GM21528 (cell line): ENCODE measurements at regions not wholly inside any gene's neighbourhood (a gene's known extent, or its start where the extent isn't known, plus 50 kb on each side); places are given as distances from the start of the nearest gene placed in this dataset.

Source experiments
- ATAC-seq: cut with Tn5 transposase; IDR thresholded peaks from one replicate; pipeline ENCODE4 v1.9.1; 2021; ENCODE audit warnings: mild to moderate bottlenecking, moderate library complexity; ENCODE audit not compliant: unreplicated experiment, low FRiP score

DNA sequence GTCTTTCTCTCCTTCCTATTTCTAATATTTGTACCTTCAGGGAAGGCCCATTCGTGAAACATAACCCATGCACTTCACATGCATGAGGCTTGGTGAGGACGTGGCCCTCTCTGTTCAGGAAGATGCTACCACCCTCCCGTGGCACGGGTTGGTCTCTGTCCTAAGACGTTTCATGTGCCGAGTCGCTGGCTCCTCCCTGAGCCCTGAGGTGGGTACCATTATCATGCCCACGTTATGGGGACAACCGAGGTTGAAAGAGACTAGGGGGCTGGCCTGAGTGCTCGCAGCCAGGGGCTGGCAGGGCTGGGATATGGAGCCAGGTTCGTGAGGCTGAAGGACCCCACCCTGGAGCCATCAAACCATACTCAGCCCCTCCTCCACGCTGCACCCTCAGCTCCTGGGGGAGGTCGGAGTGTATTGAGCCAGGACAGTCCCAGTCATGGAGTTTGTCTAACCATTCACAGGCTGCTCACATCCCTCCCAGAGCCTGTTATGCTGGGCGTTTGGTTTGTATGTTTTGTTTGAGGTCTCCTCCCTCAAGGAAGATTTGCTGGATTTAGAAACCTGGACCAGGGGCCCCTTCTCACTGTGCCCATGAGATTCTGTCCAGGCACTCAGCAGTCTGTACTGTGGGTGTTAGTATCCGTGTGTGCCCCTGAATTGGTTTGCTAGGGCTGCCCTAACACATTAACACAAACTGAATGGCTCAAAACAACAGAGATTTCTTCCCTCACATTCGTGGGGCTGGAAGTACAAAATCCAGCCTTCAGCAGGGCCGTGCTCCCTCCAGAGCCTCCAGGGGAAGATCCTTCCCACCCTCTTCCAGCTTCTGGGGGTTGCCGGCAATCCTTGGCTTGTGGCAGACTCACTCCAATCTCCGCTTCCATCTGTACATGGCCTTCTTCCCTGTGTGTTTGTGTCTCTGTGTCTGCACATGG lies 88.3 kb downstream of the ANKRD60 start:
- ATAC-seq = no peak

DNA sequence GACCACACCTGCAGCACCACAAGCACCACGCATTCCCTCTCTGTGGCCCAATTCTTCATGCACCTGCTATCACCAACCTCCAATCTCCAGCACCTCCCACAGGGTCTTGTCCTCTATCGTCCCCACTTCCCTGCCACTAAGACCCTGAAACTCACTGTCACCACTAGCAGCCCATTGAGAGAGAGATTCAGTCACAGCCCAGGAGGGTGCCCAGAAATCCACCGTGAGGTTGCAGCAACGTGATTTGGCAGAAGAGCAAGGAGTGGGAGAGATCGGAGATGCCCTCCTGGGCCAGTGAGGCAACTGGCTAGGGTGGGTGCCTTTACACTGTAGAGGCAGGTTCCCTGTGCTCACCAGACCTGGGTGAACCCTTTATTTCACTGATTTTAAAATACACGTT lies 90.1 kb downstream of the ANKRD60 start:
- no peak for ATAC-seq

DNA sequence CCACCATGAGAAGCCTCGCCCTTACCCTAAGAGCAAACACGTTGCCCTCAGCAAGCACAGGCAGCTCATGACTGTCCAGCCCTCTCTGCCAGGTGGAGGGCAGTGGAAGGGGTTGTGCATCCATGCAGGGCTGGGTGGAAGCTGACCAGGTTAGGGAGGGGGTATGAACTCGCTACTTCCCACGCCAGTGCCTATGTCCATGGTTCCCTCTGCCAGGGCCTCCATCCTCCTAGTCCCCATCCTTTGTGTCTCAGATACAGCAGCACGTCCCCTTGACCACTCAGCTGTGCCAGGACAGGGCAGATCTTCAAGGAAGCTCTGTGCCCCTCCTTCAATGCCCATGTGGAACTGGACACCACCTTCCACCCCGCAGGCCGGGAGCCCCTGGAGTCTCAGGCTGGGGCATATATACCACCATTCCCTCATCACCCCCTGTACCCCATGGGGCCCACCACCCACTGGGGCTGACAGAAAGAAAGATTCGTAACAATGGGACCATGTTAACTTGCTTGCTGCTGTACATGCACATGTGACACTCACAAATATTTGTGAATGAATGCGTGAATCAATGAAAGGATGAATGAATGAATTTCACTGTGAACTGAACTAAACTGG lies 90.7 kb downstream of the ANKRD60 start:
- no peak for ATAC-seq

DNA sequence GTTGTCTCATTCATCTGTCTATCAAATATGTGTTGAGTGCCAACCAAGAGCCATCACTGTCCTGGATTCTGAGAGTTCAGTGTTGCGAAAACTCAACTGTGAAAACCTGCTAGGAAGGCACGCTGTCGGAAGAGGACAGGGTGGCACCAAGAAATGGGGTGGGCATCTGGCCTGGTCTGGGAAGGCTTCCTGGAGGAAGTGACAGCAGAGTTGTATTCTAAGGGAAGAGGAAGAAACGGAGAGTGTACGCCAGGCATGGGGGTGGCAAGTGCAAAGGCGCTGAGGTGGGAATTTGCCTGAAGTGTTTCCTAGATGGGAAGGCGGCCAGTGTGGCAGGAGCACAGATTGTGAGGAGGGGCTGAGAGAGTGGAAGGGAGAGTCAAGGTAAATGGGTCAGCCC lies 91.2 kb downstream of the ANKRD60 start:
- no peak for ATAC-seq

DNA sequence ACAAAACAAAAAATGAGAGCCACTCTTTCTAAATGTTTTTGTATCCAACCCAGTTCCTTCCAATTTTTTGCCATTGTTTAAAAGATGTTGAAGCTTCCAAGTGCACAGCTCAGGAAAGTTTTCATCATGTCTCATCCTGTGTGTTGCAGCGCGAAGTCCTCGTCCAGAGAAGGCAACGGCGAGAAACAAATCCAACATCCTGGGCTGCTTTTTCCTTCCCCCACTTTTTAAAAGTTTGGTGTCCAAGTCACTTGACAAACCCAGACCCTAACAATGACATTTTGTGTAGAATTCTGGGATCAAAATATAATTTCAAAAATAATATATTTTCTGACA lies 92.3 kb downstream of the ANKRD60 start:
- ATAC-seq = no peak

DNA sequence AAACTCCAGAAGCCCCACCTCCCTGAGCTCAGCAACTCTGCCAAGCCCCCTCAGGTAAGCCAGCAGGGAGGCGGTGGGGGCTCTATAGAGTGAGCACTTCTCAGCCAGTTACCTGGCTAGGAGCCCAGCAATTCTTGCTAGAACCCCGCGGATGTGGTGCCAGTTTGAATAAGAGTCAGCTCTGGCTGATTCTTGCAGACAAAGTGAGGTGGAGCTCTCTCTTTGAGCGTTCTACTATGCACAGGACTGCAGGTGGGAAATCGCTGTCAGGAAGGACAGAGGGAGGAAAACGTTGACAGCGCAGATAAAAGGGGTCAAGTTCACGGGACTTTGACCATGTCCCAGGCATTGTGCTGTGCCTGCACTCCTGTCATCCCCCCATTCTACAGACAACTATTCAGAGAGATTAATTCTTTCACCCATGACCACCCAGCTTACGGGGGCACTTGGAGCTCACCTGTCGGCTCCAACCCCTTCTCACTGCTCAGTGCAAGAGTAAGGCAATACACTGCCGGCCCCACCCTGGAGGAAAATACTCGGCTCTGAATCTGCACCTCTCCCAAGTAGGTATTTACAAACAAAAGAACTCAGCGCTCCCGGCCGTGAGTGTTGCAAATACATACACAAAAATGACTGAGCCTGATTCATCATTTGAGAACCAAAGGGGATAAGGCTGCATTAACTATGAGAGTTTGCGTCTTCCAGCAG lies 92.9 kb downstream of the ANKRD60 start:
- ATAC-seq = no peak

DNA sequence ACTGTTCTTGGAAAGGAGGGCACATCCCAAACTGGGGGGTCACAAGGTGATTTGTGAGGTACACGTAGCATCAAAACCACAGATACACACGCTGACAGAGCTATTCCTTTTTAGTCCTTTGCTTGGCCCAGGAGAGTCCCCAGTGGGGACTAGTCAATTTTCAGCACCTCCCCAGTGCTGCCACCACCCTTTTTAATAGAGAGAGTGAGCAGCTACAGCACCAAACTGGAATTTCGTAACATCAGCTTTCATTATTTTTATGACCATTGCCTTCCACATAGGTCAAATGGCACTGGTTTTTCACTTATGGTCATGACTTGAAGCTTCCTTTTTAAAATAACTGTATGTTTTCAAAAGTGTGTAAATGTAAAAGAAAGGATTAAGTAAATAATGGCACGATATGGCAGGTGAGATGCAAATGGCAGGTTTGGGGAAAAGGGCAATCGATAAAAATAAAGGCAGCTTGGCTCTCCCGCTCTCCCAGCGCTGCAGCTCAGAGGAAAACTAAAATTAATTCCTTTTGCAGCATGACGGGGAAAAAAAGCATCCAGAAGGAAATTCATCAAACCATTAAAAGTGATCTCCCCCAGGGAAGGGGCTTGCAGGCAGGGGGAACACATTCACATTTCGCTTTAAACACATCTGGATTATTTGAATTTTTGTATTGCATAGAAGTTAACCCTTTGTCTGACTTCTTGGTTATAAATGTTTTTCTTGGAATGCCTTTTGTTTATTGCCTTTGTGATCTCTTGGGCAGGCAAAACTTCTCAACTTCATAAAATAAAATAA lies 95.2 kb downstream of the ANKRD60 start:
- ATAC-seq = no peak

DNA sequence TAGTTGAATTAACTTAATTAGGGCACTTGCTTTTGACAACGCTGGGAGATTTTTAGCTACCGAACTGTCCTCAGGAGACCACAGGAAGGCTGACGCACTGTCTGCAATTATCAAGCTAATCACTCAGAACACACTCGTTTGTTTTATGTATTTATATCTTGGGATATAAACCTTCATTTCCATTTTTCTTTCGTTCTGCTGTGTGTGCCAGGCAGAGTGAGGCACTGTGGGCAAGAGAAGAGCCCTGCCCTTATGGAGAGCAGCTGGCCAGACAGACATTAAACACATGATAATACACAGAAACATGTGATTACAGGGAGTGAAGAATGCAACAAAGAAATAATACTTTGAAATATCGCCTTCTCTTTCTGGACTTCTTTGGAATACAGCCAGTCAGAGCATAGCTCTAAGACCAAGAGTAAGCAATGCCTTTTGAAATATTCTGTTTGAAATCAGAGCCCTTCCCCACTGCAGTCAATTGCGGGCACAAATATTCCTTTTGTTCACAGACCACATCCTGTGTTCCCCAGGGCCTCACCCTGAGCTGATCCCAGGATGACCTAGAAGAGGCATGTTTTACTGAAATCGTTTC lies 96.8 kb downstream of the ANKRD60 start:
- no peak for ATAC-seq

DNA sequence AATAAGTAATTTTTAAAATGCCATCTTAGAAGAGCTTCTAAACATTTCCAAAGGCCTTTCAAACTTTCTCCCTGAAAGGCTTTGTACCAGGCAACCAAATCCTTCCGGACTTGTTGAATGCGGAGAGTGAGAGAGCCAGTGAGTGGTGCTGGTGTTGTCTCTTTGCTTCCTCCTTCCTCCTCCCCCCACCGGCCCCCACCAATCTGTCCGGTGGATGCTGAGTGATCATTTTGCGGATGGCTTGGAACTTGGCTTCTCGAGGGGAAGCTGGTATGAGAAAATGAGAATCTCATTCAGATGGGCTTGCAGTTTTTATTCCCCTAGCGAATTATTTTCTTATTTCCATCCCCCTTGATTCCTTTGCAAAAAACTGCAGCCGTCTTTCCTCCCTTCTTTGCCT lies 97.3 kb downstream of the ANKRD60 start:
- no peak for ATAC-seq

DNA sequence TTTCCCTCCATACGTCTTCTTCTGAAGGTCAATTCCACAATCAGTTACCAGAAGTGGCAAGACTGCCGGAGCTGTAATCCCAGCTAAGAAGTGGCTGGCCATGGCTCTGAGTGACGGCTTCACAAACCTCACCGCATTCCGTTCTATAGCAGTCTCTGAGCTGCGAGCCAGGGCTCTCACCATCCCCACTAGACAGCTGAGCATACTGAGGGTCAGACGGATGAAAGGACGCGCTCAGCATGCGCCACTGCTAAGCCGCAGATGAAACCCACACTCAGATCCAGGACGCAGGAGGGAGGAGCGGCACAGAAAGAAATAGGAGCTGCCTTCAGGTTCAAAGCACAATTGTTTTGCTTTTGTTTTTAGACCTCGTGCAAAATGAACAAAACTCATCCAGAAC lies 97.9 kb downstream of the ANKRD60 start:
- ATAC-seq = no peak

DNA sequence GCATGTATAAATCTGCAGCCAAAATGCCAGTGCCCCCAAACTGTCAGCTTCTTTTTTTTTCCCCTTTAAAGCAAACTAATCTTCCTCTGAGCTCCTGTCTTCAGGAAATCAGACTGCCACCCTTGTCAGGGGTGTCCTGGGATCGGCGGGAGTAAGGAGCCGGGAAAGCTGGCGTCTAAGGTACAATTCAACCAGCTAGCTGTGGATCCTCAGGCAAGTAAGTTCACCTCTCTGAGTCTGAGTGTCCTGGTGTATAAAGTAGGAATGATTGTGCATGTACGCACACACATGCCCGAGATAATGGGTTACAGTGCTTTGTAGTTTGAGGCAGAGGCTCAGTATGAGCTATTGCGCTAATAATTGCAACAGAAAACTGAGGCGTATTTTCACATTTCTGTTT lies 98.3 kb downstream of the ANKRD60 start:
- ATAC-seq = no peak

DNA sequence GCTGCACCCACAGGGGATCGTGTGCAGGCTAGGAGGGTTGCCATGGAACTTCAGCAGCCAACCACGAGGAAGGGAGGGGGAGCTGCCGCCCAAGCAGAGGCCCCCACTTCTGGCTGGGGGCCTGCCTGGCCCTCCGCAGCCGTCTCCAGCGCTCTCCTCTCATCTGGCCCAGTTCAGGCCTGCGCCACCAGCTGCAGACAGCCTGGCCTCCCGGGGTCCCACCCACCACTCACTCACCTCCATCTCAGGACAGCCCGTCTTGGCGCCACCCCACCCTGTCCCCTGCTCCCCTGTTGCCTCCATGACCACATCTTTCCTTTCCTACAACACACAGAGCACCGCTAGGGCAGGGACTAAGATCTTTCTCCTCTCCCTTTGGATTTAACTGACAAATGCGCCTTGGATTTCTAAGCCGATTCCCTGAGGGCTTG lies 98.7 kb downstream of the ANKRD60 start:
- no peak for ATAC-seq

DNA sequence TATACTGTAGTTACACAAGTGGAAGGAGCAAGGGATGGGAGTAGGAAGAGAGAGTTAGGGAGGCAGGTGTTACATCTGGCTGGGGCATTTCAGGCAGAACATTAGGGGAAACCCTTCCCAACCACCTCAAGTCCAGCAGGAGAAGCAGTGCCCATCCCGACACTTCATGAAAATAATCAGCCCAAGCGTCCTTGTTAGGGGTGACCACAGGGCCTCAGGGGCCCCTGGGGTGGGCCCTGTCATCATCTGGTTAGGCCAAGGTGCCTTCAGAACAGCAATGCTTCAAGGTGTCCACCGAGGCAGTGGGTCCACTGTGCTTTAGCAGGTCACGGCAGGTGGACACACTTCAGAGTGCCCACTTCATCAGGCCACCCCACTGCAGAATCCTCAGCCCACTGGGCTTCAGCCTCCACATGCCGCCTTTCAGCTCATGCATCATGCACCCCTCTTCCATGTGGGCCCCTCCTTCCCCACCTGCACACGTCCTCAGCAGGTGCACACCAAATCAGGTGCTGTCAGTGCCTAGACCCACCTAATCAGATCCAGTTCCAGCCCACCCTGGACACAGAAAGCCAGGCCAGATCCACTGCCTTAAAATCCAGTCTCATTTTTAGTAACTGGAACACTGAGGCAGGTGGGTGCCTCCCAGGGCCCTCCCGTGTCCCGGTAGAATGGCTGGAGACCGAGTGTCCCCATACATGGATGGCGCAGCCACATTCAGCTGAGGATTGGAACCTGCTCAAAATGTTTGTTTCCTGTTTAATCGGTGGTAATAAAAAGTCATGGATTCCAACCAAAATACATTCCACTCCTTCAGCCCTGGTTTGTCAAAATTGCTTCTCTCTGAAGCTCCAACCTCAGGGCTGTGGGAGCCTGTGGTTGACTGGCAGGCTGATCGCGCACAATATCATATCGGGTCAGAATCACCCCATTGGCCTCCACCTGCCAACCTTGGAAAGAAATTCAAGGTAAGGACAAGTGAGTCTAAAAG lies 99.5 kb downstream of the ANKRD60 start:
- no peak for ATAC-seq

DNA sequence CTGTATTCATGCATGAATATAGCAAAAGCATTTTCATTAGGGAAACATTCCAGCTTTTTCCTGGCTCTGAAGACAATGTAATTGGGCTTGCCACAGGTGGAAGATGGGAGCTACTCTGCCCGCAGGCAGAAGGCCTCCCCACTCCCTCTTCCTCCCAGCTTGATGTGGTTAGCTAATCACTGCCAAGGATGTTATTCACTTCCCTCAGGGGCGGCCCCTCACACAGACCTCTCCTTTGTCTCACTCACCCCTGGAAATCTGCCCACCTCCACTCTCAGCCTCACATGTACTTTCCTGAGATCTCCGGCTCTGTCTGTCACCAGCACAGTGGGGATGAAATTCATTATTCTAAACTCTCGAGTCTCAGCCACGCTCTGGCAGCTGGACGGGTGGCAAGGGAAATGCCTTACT lies 100.7 kb downstream of the ANKRD60 start:
- no peak for ATAC-seq

DNA sequence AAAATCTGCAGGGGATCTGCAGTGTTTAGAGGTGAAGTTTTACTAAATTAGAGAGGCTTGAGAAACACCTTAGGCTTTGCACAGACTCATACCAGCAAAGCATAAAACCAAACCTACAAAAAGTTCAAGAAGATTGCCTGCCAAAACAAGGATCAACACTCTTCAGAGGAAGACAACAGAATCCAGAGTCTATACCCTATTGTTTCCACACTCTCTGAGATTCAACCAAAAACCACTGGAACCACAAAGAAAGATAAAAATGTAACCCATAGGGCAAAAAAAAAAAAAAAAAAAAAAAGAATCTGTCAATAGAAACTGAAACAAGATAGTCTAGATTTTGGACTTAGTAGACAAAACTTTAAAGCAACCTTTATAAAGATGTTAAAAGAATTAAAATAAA lies 102.7 kb downstream of the ANKRD60 start:
- ATAC-seq = no peak

DNA sequence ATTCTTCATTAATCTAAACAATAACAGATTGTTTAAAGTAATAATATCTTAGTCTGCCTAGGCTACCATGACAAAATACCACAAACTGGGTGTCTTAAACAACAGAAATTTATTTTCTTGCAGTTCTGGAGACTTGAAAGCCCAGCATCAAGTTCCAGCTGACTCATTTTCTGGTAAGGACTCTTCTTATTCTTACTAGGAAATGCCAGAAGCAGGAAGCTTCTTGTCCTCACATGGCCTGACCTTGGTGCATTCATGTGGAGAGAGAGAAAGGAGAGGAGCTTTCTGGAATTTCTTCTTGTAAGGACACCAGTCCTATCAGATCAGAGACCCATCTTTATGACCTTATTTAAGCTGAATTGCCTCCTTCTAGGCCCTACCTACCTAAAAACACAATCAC lies 110.5 kb downstream of the ANKRD60 start:
- ATAC-seq = no peak

DNA sequence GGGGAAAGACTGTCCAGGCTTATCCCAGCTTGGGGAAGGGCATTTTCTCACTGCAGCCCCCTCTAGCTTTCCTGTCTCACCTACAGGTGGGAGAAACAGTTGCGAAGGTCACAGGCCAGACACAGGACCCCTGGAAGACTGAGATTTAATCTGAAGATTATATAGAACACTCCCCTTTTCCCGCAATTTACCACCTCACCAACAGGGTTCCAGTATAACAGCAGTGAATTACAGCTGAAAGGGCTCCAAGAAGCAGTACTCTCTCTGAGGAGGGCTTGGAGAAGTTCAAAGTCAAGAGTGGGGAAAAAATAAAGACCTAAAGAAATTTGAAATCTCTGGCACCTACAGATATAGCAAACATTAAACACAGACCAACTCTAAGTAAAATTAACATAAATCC lies 111.9 kb downstream of the ANKRD60 start:
- ATAC-seq = no peak

DNA sequence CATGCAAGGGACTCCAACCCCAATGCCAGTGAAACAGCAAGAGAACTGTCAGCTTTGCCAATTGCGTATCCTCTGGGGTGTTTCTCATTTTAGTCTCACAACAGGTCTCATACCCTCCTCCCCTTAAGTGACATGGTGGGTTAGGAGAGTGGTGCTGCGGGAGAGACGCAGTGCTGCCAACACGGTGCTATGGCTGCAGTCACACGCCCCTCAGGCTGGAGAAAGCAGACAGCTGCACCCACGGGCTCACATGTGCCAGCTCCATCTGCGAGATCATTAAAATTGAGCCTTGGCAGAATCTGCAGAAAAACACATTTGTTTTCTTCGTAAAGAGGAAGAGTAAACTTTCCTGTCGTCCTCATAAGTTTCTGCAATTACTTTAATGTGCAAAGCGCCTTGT lies 114.7 kb downstream of the ANKRD60 start:
- ATAC-seq = no peak
